BE2C (cell line): ENCODE measurements at regions not wholly inside any gene's neighbourhood (a gene's known extent, or its start where the extent isn't known, plus 50 kb on each side); places are given as distances from the start of the nearest gene placed in this dataset.
A peak's percentile ranks its signal among the peaks of the same experiment; 100 is the strongest.

ENCODE experiments used
- DNase-seq: peaks from one replicate; pipeline ENCODE4 v3.0.0-alpha.2; 2020
- H3K27me3 ChIP-seq: fragments of 250-450 bp; sonication (Bioruptor Pico); 2 replicates; pipeline ENCODE4 v1.5.1; 2020; ENCODE audit warnings: mild to moderate bottlenecking
- H3K36me3 ChIP-seq: fragments of 250-450 bp; sonication (Bioruptor Pico); 2 replicates; pipeline ENCODE4 v1.5.1; 2020; ENCODE audit warnings: mild to moderate bottlenecking
- H3K4me1 ChIP-seq: fragments of 250-450 bp; sonication (Bioruptor Pico); 2 replicates; pipeline ENCODE4 v1.5.1; 2020
- H3K4me3 ChIP-seq: 2 replicates; pipeline ENCODE4 v1.5.1; 2011; ENCODE audit warnings: low read depth, low read length
- H3K9me3 ChIP-seq: fragments of 250-450 bp; sonication (Bioruptor Pico); 2 replicates; pipeline ENCODE4 v1.5.1; 2020
- CTCF ChIP-seq: IDR thresholded peaks from 2 replicates; pipeline ENCODE4 v1.5.1; 2012; ENCODE audit warnings: mild to moderate bottlenecking, low read depth, low read length

- DNase-seq = no peak
- TF ChIP-seq CTCF = no peak
- Histone ChIP-seq H3K36me3 (no peaks in the 10 kb centered on the region), H3K4me1 (peaks cover 14% of the 10 kb centered on the region), H3K9me3 (no peaks in the 10 kb centered on the region; the same call in 1 of the 2 replicates), H3K27me3 (no peaks in the 10 kb centered on the region), H3K4me3 (no peak overlapping the region)
These were observed 441.7 kb upstream of the JARID2 start for GRCh38 chr6:14804001-14804784.

- H3K36me3 ChIP-seq = no peaks in the 10 kb centered on the region
These were observed 441.1 kb upstream of the JARID2 start for GRCh38 chr6:14804785-14805210.

GRCh38 chr6:14806101-14806500, 439.8 kb upstream of the JARID2 start:
- Histone ChIP-seq H3K4me3 (no peak overlapping the region), H3K4me1 (peaks cover 9% of the 10 kb centered on the region; the same call in 1 of the 2 replicates), H3K27me3 (no peaks in the 10 kb centered on the region), H3K9me3 (no peaks in the 10 kb centered on the region; the same call in 1 of the 2 replicates), H3K36me3 (no peaks in the 10 kb centered on the region)
- DNase-seq = no peak
- no peak for TF ChIP-seq CTCF

More at GRCh38 chr6:14804785-14805210, 441.1 kb upstream of the JARID2 start:
- peaks cover 14% of the 10 kb centered on the region for H3K4me1 ChIP-seq
- no peak for TF ChIP-seq CTCF
- DNase-seq = peak; percentile 89
- no peaks in the 10 kb centered on the region for H3K27me3 ChIP-seq
- H3K4me3 ChIP-seq = no peak overlapping the region
- H3K9me3 ChIP-seq = no peaks in the 10 kb centered on the region; the same call in 1 of the 2 replicates

GRCh38 chr6:14807130-14807529, 438.7 kb upstream of the JARID2 start:
- Histone ChIP-seq H3K4me3 (no peak overlapping the region), H3K9me3 (no peaks in the 10 kb centered on the region; the same call in 1 of the 2 replicates), H3K4me1 (peaks cover 9% of the 10 kb centered on the region; the same call in 1 of the 2 replicates), H3K36me3 (no peaks in the 10 kb centered on the region), H3K27me3 (no peaks in the 10 kb centered on the region)
- no peak for TF ChIP-seq CTCF
- DNase-seq = no peak

- no peak for TF ChIP-seq CTCF
- H3K36me3 ChIP-seq = no peaks in the 10 kb centered on the region
These were observed 437.9 kb upstream of the JARID2 start for GRCh38 chr6:14807971-14808370.

GRCh38 chr6:14810021-14810420, 435.8 kb upstream of the JARID2 start:
- Histone ChIP-seq H3K4me3 (no peak overlapping the region), H3K36me3 (no peaks in the 10 kb centered on the region), H3K27me3 (no peaks in the 10 kb centered on the region), H3K9me3 (no peaks in the 10 kb centered on the region), H3K4me1 (peaks cover 1% of the 10 kb centered on the region; the same call in 1 of the 2 replicates)
- no peak for TF ChIP-seq CTCF
- DNase-seq = no peak

More at GRCh38 chr6:14807971-14808370, 437.9 kb upstream of the JARID2 start:
- Histone ChIP-seq H3K27me3 (no peaks in the 10 kb centered on the region), H3K4me3 (no peak overlapping the region), H3K9me3 (no peaks in the 10 kb centered on the region; the same call in 1 of the 2 replicates), H3K4me1 (peaks cover 9% of the 10 kb centered on the region; the same call in 1 of the 2 replicates)
- no peak for DNase-seq
